Smooth muscle cell (in vitro differentiated cells): ENCODE measurements at regions not wholly inside any gene's neighbourhood (a gene's known extent, or its start where the extent isn't known, plus 50 kb on each side); places are given as distances from the start of the nearest gene placed in this dataset.
"Not testable (repeated sequence)": the region's sequence is repeated elsewhere in the genome, so short reads cannot be mapped to it uniquely, and the experiment has no call there.

ENCODE experiments used
- DNase-seq: peaks from one replicate; lab custom pipeline; 2025; ENCODE audit not compliant: unreplicated experiment; lab: John Stamatoyannopoulos, UW
- H2AFZ ChIP-seq: fragments of 200-600 bp; sonication (generic); 2 replicates; pipeline ENCODE4 v1.6.0; 2016; ENCODE audit warnings: antibody characterized with exemption, low read depth, mild to moderate bottlenecking
- H3F3A ChIP-seq: fragments of 200-600 bp; sonication (generic); 2 replicates; pipeline ENCODE4 v1.6.0; 2017; ENCODE audit warnings: antibody characterized with exemption, low read depth
- H3K27ac ChIP-seq: fragments of 200-600 bp; sonication (generic); 2 replicates; pipeline ENCODE4 v1.5.1; 2016; ENCODE audit warnings: low read depth, mild to moderate bottlenecking
- H3K27me3 ChIP-seq: fragments of 200-600 bp; sonication (generic); 2 replicates; pipeline ENCODE4 v1.6.1; 2016; ENCODE audit warnings: low read depth, mild to moderate bottlenecking
- H3K36me3 ChIP-seq: fragments of 200-600 bp; sonication (generic); 2 replicates; pipeline ENCODE4 v1.5.1; 2016; ENCODE audit warnings: low read depth
- H3K4me1 ChIP-seq: fragments of 200-600 bp; sonication (generic); 2 replicates; pipeline ENCODE4 v1.5.1; 2016; ENCODE audit warnings: low read depth
- H3K4me2 ChIP-seq: fragments of 200-600 bp; sonication (generic); 2 replicates; pipeline ENCODE4 v1.6.0; 2016; ENCODE audit warnings: mild to moderate bottlenecking
- H3K4me3 ChIP-seq: fragments of 200-600 bp; sonication (generic); 2 replicates; pipeline ENCODE4 v1.5.1; 2016; ENCODE audit warnings: mild to moderate bottlenecking
- H3K79me2 ChIP-seq: fragments of 200-600 bp; sonication (generic); 2 replicates; pipeline ENCODE4 v1.6.0; 2016; ENCODE audit warnings: low read depth, mild to moderate bottlenecking
- H3K9ac ChIP-seq: fragments of 200-600 bp; sonication (generic); 2 replicates; pipeline ENCODE4 v1.6.0; 2016; ENCODE audit warnings: low read depth
- H3K9me3 ChIP-seq: fragments of 200-600 bp; sonication (generic); replicated peaks from 2 replicates; pipeline ENCODE4 v1.5.1; 2016; ENCODE audit warnings: low read depth
- H4K20me1 ChIP-seq: fragments of 200-600 bp; sonication (generic); 2 replicates; pipeline ENCODE4 v1.6.0; 2016; ENCODE audit warnings: low read depth
- WGBS: methylation state at CpG from one replicate; pipeline ENCODE4 v1.1.7; 2016; ENCODE audit warnings: low lambda C conversion rate; 5-methylcytosine and 5-hydroxymethylcytosine counted together
- TF ChIP-seq, protein P1 (sequence below): fragments of 200-600 bp; sonication (generic); IDR thresholded peaks from 2 replicates; pipeline ENCODE4 v1.5.1; 2017; ENCODE audit warnings: borderline replicate concordance, mild to moderate bottlenecking, antibody characterized with exemption; ENCODE audit not compliant: insufficient read depth, poor library complexity, severe bottlenecking

DNA sequence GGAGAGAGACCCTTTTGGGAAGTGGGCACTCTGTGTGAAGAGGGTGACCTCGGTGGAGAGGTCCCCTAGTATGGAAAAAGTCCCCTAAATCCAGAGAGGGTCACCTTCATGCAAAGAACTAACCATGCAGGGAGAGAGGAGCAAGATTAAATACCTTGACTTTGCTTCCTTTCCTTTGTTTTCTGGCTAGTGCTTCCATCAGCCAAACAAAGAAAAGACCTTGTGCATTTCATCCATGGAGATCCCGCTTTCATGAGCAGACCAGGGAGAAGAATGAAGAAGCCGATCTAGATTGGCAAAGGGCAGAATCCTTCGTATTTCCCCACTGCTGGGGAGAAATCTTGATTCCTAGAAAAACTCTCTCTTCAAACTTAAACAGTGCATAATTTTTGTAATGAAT is 813.3 kb upstream of the CDH6 start:
- no peaks in the 10 kb centered on the region for H3K36me3 ChIP-seq
- 89% methylated on average over 4 of the region's 4 CpGs for WGBS
- TF ChIP-seq, protein P1, sequence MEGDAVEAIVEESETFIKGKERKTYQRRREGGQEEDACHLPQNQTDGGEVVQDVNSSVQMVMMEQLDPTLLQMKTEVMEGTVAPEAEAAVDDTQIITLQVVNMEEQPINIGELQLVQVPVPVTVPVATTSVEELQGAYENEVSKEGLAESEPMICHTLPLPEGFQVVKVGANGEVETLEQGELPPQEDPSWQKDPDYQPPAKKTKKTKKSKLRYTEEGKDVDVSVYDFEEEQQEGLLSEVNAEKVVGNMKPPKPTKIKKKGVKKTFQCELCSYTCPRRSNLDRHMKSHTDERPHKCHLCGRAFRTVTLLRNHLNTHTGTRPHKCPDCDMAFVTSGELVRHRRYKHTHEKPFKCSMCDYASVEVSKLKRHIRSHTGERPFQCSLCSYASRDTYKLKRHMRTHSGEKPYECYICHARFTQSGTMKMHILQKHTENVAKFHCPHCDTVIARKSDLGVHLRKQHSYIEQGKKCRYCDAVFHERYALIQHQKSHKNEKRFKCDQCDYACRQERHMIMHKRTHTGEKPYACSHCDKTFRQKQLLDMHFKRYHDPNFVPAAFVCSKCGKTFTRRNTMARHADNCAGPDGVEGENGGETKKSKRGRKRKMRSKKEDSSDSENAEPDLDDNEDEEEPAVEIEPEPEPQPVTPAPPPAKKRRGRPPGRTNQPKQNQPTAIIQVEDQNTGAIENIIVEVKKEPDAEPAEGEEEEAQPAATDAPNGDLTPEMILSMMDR: no peak

GRCh38 chr5:30376848-30377247 is 816.6 kb upstream of the CDH6 start:
- H3K9ac ChIP-seq: no peak overlapping the region
- H3K4me1 ChIP-seq: no peaks in the 10 kb centered on the region
- H3F3A ChIP-seq: no peaks in the 10 kb centered on the region
- H2AFZ ChIP-seq: no peak overlapping the region
- H3K4me3 ChIP-seq: no peak overlapping the region
- TF ChIP-seq, protein P1: no peak
- no peak overlapping the region for H3K4me2 ChIP-seq
- no peak overlapping the region for H3K27ac ChIP-seq
- no peaks in the 10 kb centered on the region for H3K9me3 ChIP-seq
- 42% methylated on average over 3 of the region's 3 CpGs for WGBS
- H3K79me2 ChIP-seq: no peaks in the 10 kb centered on the region
- H4K20me1 ChIP-seq: no peaks in the 10 kb centered on the region
- no peak for DNase-seq
- H3K27me3 ChIP-seq: peaks cover 17% of the 10 kb centered on the region
- no peaks in the 10 kb centered on the region for H3K36me3 ChIP-seq

More for the DNA sequence above, 813.3 kb upstream of the CDH6 start:
- no peak for DNase-seq
- Histone ChIP-seq H3F3A (no peaks in the 10 kb centered on the region), H4K20me1 (no peaks in the 10 kb centered on the region), H3K4me2 (no peak overlapping the region), H2AFZ (no peak overlapping the region), H3K27me3 (peaks cover 17% of the 10 kb centered on the region), H3K4me3 (no peak overlapping the region), H3K27ac (no peak overlapping the region), H3K9me3 (no peaks in the 10 kb centered on the region), H3K79me2 (no peaks in the 10 kb centered on the region), H3K4me1 (no peaks in the 10 kb centered on the region), H3K9ac (no peak overlapping the region)

DNA sequence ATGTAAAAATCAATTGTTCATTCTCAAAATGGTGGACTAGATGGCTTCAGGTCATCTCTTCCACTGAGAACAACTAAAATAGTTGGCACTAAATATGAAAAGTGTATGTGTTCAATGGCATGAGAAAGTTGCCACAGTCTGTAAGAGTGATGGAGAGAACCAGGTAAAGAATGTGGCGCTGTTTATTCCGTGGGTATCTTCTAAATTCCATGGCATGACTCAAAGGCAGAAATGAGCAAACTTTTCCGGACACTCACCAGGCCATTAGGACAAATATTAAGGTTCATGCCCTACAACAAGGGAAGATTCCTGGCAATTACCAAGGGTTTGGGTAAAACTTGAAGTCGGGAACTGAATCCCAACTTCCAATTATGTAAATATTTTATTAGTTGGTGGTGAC is 825.4 kb upstream of the CDH6 start:
- 84% methylated on average over 4 of the region's 4 CpGs for WGBS
- H3K27ac ChIP-seq: no peak overlapping the region
- no peak for DNase-seq

GRCh38 chr5:30365031-30365430 is 828.5 kb upstream of the CDH6 start:
- not testable (repeated sequence) for H3K27me3 ChIP-seq, H4K20me1 ChIP-seq, H3K4me2 ChIP-seq, H3K27ac ChIP-seq, H3K36me3 ChIP-seq, H3K79me2 ChIP-seq, H3K9me3 ChIP-seq, H3K4me1 ChIP-seq, H3F3A ChIP-seq, DNase-seq, H3K4me3 ChIP-seq, H2AFZ ChIP-seq, H3K9ac ChIP-seq
- WGBS: 89% methylated on average over 8 of the region's 8 CpGs

More for the DNA sequence above, 825.4 kb upstream of the CDH6 start:
- Histone ChIP-seq H4K20me1 (no peaks in the 10 kb centered on the region), H2AFZ (no peak overlapping the region), H3K36me3 (no peaks in the 10 kb centered on the region), H3K9ac (no peak overlapping the region), H3K27me3 (no peaks in the 10 kb centered on the region), H3K4me3 (no peak overlapping the region), H3K4me1 (no peaks in the 10 kb centered on the region), H3F3A (no peaks in the 10 kb centered on the region), H3K9me3 (no peaks in the 10 kb centered on the region), H3K79me2 (no peaks in the 10 kb centered on the region), H3K4me2 (no peak overlapping the region)
- TF ChIP-seq, protein P1: no peak
